DND-41 (cell line): ENCODE measurements at regions not wholly inside any gene's neighbourhood (a gene's known extent, or its start where the extent isn't known, plus 50 kb on each side); places are given as distances from the start of the nearest gene placed in this dataset.

Source experiments
- ATAC-seq: fragments of 200-7000 bp; cut with Tn5 transposase; 3 replicates; pipeline ENCODE4 v1.9.1; 2021; ENCODE audit warnings: low read depth; ENCODE audit not compliant: insufficient read depth
- DNase-seq: peaks from one replicate; pipeline ENCODE4 v3.0.0-alpha.2; 2020
- H2AFZ ChIP-seq: 2 replicates; pipeline ENCODE4 v1.6.0; 2012; ENCODE audit warnings: low read depth, low read length
- H3K27ac ChIP-seq: 2 replicates; pipeline ENCODE4 v1.5.1; 2012; ENCODE audit warnings: low read length, inconsistent platforms
- H3K27me3 ChIP-seq: fragments of 200-600 bp; sonication (generic); 2 replicates; pipeline ENCODE4 v1.6.0; 2012; ENCODE audit warnings: low read length, mild to moderate bottlenecking, inconsistent platforms; ENCODE audit not compliant: insufficient read depth, poor library complexity
- H3K36me3 ChIP-seq: 2 replicates; pipeline ENCODE4 v1.5.1; 2012; ENCODE audit warnings: low read length, inconsistent platforms; ENCODE audit not compliant: insufficient read depth
- H3K4me1 ChIP-seq: 2 replicates; pipeline ENCODE4 v1.5.1; 2012; ENCODE audit warnings: mild to moderate bottlenecking, low read length; ENCODE audit not compliant: insufficient read depth
- H3K4me2 ChIP-seq: 2 replicates; pipeline ENCODE4 v1.6.0; 2012; ENCODE audit warnings: mild to moderate bottlenecking, moderate library complexity, low read length, inconsistent platforms; ENCODE audit not compliant: insufficient read depth
- H3K4me3 ChIP-seq, 2 experiments: fragments of 200-600 bp in 1 of 2; shearing (Covaris generic) in 1 of 2; 2 replicates each; pipeline ENCODE4 v1.5.1; 2012 to 2016; ENCODE audit warnings: inconsistent platforms in 2 of 2, low read length in 2 of 2, mild to moderate bottlenecking in 2 of 2, low read depth in 1 of 2, moderate library complexity in 1 of 2
- H3K79me2 ChIP-seq: 2 replicates; pipeline ENCODE4 v1.6.0; 2012; ENCODE audit warnings: low read length, inconsistent platforms; ENCODE audit not compliant: insufficient read depth
- H3K9ac ChIP-seq: 2 replicates; pipeline ENCODE4 v1.6.0; 2012; ENCODE audit warnings: low read depth, mild to moderate bottlenecking, inconsistent platforms, low read length, moderate library complexity
- H3K9me3 ChIP-seq: 2 replicates; pipeline ENCODE4 v1.5.1; 2012; ENCODE audit warnings: low read length, moderate library complexity, mild to moderate bottlenecking, inconsistent platforms; ENCODE audit not compliant: insufficient read depth, severe bottlenecking
- H4K20me1 ChIP-seq: 2 replicates; pipeline ENCODE4 v1.6.0; 2012; ENCODE audit warnings: low read length; ENCODE audit not compliant: insufficient read depth
- CTCF ChIP-seq: IDR thresholded peaks from 2 replicates; pipeline ENCODE4 v1.5.1; 2012; ENCODE audit warnings: borderline replicate concordance, low read length, moderate library complexity, mild to moderate bottlenecking; ENCODE audit not compliant: poor library complexity, severe bottlenecking; ENCODE audit errors: extremely low read depth
- EZH2 ChIP-seq: IDR thresholded peaks from 3 replicates; pipeline ENCODE4 v1.6.1; 2012; ENCODE audit warnings: borderline replicate concordance, low read depth, mild to moderate bottlenecking, moderate library complexity, low read length, inconsistent platforms; ENCODE audit not compliant: severe bottlenecking

GRCh38 chr11:109936661-109937180 is 156.5 kb upstream of the ZC3H12C start:
- Histone ChIP-seq H3K9ac (no peak overlapping the region), H3K27ac (no peak overlapping the region), H3K4me1 (no peaks in the 10 kb centered on the region), H3K4me2 (no peak overlapping the region), H3K27me3 (no peaks in the 10 kb centered on the region), H2AFZ (no peak overlapping the region), H3K4me3 (no peak overlapping the region), H3K36me3 (no peaks in the 10 kb centered on the region), H3K79me2 (no peaks in the 10 kb centered on the region), H4K20me1 (no peaks in the 10 kb centered on the region), H3K9me3 (no peaks in the 10 kb centered on the region)
- ATAC-seq: no peak
- TF ChIP-seq CTCF: no peak
- TF ChIP-seq EZH2: no peak
- DNase-seq: no peak

GRCh38 chr11:109937968-109938367 is 155.2 kb upstream of the ZC3H12C start:
- no peaks in the 10 kb centered on the region for H3K9me3 ChIP-seq
- no peaks in the 10 kb centered on the region for H3K79me2 ChIP-seq
- H2AFZ ChIP-seq: no peak overlapping the region
- no peaks in the 10 kb centered on the region for H3K36me3 ChIP-seq
- ATAC-seq: no peak
- H3K4me3 ChIP-seq: no peak overlapping the region
- no peak for DNase-seq
- H4K20me1 ChIP-seq: no peaks in the 10 kb centered on the region
- no peak overlapping the region for H3K27ac ChIP-seq
- no peak overlapping the region for H3K9ac ChIP-seq
- no peaks in the 10 kb centered on the region for H3K27me3 ChIP-seq
- TF ChIP-seq EZH2 (no peak), CTCF (no peak)
- H3K4me2 ChIP-seq: no peak overlapping the region
- H3K4me1 ChIP-seq: no peaks in the 10 kb centered on the region

GRCh38 chr11:109939166-109939810 is 153.9 kb upstream of the ZC3H12C start:
- no peak for DNase-seq
- Histone ChIP-seq H3K27ac (no peak overlapping the region), H2AFZ (no peak overlapping the region), H3K4me2 (no peak overlapping the region), H3K9ac (no peak overlapping the region), H3K4me1 (no peaks in the 10 kb centered on the region), H4K20me1 (no peaks in the 10 kb centered on the region), H3K9me3 (no peaks in the 10 kb centered on the region), H3K79me2 (no peaks in the 10 kb centered on the region), H3K4me3 (no peak overlapping the region), H3K27me3 (no peaks in the 10 kb centered on the region), H3K36me3 (no peaks in the 10 kb centered on the region)
- TF ChIP-seq CTCF (peak; percentile 47), EZH2 (no peak)
- no peak for ATAC-seq
